AG10803 (cell line): ENCODE measurements at regions not wholly inside any gene's neighbourhood (a gene's known extent, or its start where the extent isn't known, plus 50 kb on each side); places are given as distances from the start of the nearest gene placed in this dataset.

Experiments used
- DNase-seq: peaks from one replicate; pipeline ENCODE4 v3.0.0; 2010; ENCODE audit warnings: low read depth
- H3K4me3 ChIP-seq: 2 replicates; pipeline ENCODE4 v1.5.1; 2011; ENCODE audit warnings: mild to moderate bottlenecking, low read length, control low read depth
- CTCF ChIP-seq: conservative IDR thresholded peaks from 2 replicates; pipeline ENCODE4 v1.5.1; 2011; ENCODE audit warnings: mild to moderate bottlenecking, low read length, control low read depth, inconsistent platforms

- no peak for TF ChIP-seq CTCF
- DNase-seq, result no peak
- no peak overlapping the region for H3K4me3 ChIP-seq
These were observed 52.8 kb upstream of the GPC4 start for GRCh38 chrX:133468051-133468450.

GRCh38 chrX:133465254-133465653 is 50.0 kb upstream of the GPC4 start:
- no peak for TF ChIP-seq CTCF

More at GRCh38 chrX:133465254-133465653, 50.0 kb upstream of the GPC4 start:
- H3K4me3 ChIP-seq, result no peak overlapping the region
- DNase-seq, result no peak
